Panc1 (cell line): ENCODE measurements at regions not wholly inside any gene's neighbourhood (a gene's known extent, or its start where the extent isn't known, plus 50 kb on each side); places are given as distances from the start of the nearest gene placed in this dataset.
A peak's percentile ranks its signal among the peaks of the same experiment; 100 is the strongest.

Experiments
- ATAC-seq: fragments of 200-7000 bp; cut with Tn5 transposase; 2 replicates; pipeline ENCODE4 v1.9.1; 2020; ENCODE audit warnings: mild to moderate bottlenecking, moderate library complexity
- BruUV-seq: library from RNA; stranded (reverse); fragments of 400-500 nt; replicated peaks from 2 replicates; lab custom pipeline; 2021; lab: Mats Ljungman, UMichigan
- CTCF ChIA-PET: fragments of 300-600 bp; sonication (Branson Sonifier 250); formaldehyde crosslinking; loops from one replicate; lab custom pipeline; 2022; ENCODE audit warnings: antibody characterized with exemption; lab: Charles Lee
- POLR2A ChIA-PET: fragments of 300-600 bp; sonication (Branson Sonifier 250); formaldehyde crosslinking; loops from one replicate; lab custom pipeline; 2022; ENCODE audit warnings: antibody characterized with exemption; lab: Charles Lee
- DNase-seq: peaks from one replicate; pipeline ENCODE4 v3.0.0-alpha.2; 2010; ENCODE audit warnings: low read depth, low spot score
- H3K27ac ChIP-seq: 2 replicates; pipeline ENCODE4 v1.5.1; 2011; ENCODE audit warnings: mild to moderate bottlenecking, low read length, inconsistent platforms
- H3K27me3 ChIP-seq: fragments of 200-500 bp; sonication (Bioruptor generic); 2 replicates; pipeline ENCODE4 v1.6.0; 2014; ENCODE audit warnings: low read length, inconsistent platforms; ENCODE audit not compliant: control insufficient read depth, insufficient read depth
- H3K36me3 ChIP-seq: fragments of 200-500 bp; sonication (Bioruptor generic); 2 replicates; pipeline ENCODE4 v1.5.1; 2014; ENCODE audit warnings: inconsistent platforms, mild to moderate bottlenecking, low read length, moderate library complexity; ENCODE audit not compliant: control insufficient read depth, insufficient read depth
- H3K4me1 ChIP-seq: 2 replicates; pipeline ENCODE4 v1.5.1; 2011; ENCODE audit warnings: inconsistent platforms, mild to moderate bottlenecking, low read length, moderate library complexity; ENCODE audit not compliant: control insufficient read depth, insufficient read depth
- H3K4me3 ChIP-seq, 2 experiments: 2 replicates each; pipeline ENCODE4 v1.5.1; 2011 to 2012; ENCODE audit warnings: low read depth in 2 of 2, low read length in 2 of 2, mild to moderate bottlenecking in 2 of 2, inconsistent platforms in 1 of 2, moderate library complexity in 1 of 2
- H3K9me3 ChIP-seq: fragments of 200-500 bp; sonication (Bioruptor generic); 2 replicates; pipeline ENCODE4 v1.5.1; 2014; ENCODE audit warnings: low read depth, mild to moderate bottlenecking, inconsistent platforms, low read length, moderate library complexity; ENCODE audit not compliant: control insufficient read depth, insufficient read depth
- POLR2AphosphoS5 ChIP-seq: IDR thresholded peaks from 2 replicates; pipeline ENCODE4 v1.6.1; 2012; ENCODE audit warnings: mild to moderate bottlenecking, low read depth, low read length, moderate library complexity
- SIN3A ChIP-seq: IDR thresholded peaks from 2 replicates; pipeline ENCODE4 v1.6.1; 2012; ENCODE audit warnings: low read depth, mild to moderate bottlenecking, low read length, moderate library complexity, borderline replicate concordance; ENCODE audit not compliant: insufficient read depth
- TCF7L2 ChIP-seq: IDR thresholded peaks from 2 replicates; pipeline ENCODE4 v1.6.1; 2011; ENCODE audit warnings: mild to moderate bottlenecking, low read depth, low read length, inconsistent platforms
- in situ Hi-C: cut with HindIII; loops from 2 replicates; pipeline ENCODE4 v1.10.0; 2016; ENCODE audit warnings: low sequenced_read_pairs, low pct_unique_long_range_greater_than_20kb
- intact Hi-C: fragments of 100-400 bp; cut with micrococcal nuclease; formaldehyde crosslinking; loops from one replicate; pipeline ENCODE4 v1.10.0; 2022; ENCODE audit not compliant: unreplicated experiment
- TF ChIP-seq, protein P1 (sequence below), 2 experiments: IDR thresholded peaks; 2 replicates each; pipeline ENCODE4 v1.6.1; 2011 to 2012; ENCODE audit warnings: low read depth in 2 of 2, control low read depth in 1 of 2, low read length in 1 of 2, mild to moderate bottlenecking in 1 of 2, moderate library complexity in 1 of 2; ENCODE audit not compliant: insufficient read depth in 1 of 2
- TF ChIP-seq, protein P2 (sequence below): fragments of 450-650 bp; IDR thresholded peaks from 2 replicates; pipeline ENCODE4 v1.5.1; 2017; ENCODE audit warnings: mild to moderate bottlenecking

- in situ Hi-C loops, result no loop called here
- DNase-seq, result no peak
- ChIA-PET CTCF (no interaction called here), POLR2A (interaction anchor here (0.7 kb wide), 1 partner anchor 29 kb away, joined by 7 read pairs; no protein-coding TSS in a partner anchor)
- H3K9me3 ChIP-seq, result no peaks in the 10 kb centered on the region
- H3K27me3 ChIP-seq, result no peaks in the 10 kb centered on the region
- ATAC-seq, result no peak
- intact Hi-C loops, result no loop called here
- BruUV-seq, result no TSS peak
- TF ChIP-seq, protein P1, sequence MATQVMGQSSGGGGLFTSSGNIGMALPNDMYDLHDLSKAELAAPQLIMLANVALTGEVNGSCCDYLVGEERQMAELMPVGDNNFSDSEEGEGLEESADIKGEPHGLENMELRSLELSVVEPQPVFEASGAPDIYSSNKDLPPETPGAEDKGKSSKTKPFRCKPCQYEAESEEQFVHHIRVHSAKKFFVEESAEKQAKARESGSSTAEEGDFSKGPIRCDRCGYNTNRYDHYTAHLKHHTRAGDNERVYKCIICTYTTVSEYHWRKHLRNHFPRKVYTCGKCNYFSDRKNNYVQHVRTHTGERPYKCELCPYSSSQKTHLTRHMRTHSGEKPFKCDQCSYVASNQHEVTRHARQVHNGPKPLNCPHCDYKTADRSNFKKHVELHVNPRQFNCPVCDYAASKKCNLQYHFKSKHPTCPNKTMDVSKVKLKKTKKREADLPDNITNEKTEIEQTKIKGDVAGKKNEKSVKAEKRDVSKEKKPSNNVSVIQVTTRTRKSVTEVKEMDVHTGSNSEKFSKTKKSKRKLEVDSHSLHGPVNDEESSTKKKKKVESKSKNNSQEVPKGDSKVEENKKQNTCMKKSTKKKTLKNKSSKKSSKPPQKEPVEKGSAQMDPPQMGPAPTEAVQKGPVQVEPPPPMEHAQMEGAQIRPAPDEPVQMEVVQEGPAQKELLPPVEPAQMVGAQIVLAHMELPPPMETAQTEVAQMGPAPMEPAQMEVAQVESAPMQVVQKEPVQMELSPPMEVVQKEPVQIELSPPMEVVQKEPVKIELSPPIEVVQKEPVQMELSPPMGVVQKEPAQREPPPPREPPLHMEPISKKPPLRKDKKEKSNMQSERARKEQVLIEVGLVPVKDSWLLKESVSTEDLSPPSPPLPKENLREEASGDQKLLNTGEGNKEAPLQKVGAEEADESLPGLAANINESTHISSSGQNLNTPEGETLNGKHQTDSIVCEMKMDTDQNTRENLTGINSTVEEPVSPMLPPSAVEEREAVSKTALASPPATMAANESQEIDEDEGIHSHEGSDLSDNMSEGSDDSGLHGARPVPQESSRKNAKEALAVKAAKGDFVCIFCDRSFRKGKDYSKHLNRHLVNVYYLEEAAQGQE (IDR thresholded peaks at IDR 0.05; ENCODE audit: insufficient read depth in 1 of 2, low read depth in 2 of 2, low read length in 1 of 2), result no peak
- TF ChIP-seq TCF7L2 (no peak), SIN3A (no peak), POLR2AphosphoS5 (no peak)
- TF ChIP-seq, protein P2, sequence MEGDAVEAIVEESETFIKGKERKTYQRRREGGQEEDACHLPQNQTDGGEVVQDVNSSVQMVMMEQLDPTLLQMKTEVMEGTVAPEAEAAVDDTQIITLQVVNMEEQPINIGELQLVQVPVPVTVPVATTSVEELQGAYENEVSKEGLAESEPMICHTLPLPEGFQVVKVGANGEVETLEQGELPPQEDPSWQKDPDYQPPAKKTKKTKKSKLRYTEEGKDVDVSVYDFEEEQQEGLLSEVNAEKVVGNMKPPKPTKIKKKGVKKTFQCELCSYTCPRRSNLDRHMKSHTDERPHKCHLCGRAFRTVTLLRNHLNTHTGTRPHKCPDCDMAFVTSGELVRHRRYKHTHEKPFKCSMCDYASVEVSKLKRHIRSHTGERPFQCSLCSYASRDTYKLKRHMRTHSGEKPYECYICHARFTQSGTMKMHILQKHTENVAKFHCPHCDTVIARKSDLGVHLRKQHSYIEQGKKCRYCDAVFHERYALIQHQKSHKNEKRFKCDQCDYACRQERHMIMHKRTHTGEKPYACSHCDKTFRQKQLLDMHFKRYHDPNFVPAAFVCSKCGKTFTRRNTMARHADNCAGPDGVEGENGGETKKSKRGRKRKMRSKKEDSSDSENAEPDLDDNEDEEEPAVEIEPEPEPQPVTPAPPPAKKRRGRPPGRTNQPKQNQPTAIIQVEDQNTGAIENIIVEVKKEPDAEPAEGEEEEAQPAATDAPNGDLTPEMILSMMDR, result no peak
- H3K4me1 ChIP-seq, result no peaks in the 10 kb centered on the region
- H3K27ac ChIP-seq, result no peak overlapping the region
- H3K4me3 ChIP-seq, result no peak overlapping the region
- H3K36me3 ChIP-seq, result no peaks in the 10 kb centered on the region
Measured at GRCh38 chr6:105917038-105917695, 169.0 kb upstream of the PRDM1 start.

DNA sequence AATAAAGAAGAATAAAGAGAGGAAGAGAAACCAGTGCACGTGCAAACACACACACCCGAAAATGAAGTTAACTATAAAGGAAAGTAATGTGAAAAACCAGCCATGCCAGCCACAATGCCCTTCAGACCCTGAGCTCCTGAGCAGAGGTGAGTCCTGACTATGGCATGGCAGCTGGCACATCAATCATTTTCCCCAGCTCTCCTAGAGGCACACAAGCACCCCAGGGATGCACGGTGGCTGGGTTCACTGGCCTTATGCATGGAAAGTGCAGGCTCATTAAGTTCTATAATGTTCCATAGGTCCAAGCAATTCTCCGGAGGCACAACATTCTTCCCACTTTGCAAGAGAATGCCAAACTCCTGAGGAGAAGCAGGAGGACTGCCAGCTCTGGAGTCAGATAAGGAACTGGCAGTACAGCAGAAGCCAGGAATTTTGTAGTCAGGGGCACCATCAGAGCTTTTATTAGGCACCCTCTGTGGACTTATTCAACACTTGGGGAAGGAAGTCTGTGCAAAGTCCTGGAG, 175.0 kb upstream of the PRDM1 start:
- POLR2A ChIA-PET, result no interaction called here

DNA sequence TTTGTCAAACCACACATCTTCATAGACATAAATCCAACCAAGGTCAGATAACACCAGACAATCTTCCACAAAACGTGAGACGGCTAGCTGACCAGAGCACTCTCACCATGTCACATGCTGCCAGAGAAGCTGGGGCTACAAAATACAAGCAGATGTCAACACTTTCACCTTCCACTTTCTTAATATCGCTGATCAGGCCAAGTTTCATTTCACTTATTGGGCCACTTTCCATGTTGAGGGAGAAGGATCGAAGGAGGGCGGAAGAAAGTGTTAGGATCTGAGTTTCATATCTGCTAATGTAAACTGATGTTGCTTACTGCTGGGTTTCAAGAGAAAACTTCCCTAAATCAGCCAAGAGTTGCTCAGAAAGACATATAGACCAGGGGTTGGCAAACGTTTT, 177.0 kb upstream of the PRDM1 start:
- intact Hi-C loops (no loop called here), in situ Hi-C loops (no loop called here)
- Histone ChIP-seq H3K36me3 (no peaks in the 10 kb centered on the region), H3K27ac (no peak overlapping the region), H3K27me3 (no peaks in the 10 kb centered on the region), H3K4me1 (no peaks in the 10 kb centered on the region), H3K9me3 (no peaks in the 10 kb centered on the region), H3K4me3 (no peak overlapping the region)
- ChIA-PET POLR2A (no interaction called here), CTCF (no interaction called here)
- BruUV-seq, result no TSS peak
- no peak for TF ChIP-seq POLR2AphosphoS5
- no peak for TF ChIP-seq TCF7L2
- TF ChIP-seq, protein P1 (IDR thresholded peaks at IDR 0.05; ENCODE audit: insufficient read depth in 1 of 2, low read depth in 2 of 2, low read length in 1 of 2), result no peak
- no peak for TF ChIP-seq SIN3A
- TF ChIP-seq, protein P2, result no peak
- ATAC-seq (no peak), DNase-seq (no peak)

More for the DNA sequence above, 175.0 kb upstream of the PRDM1 start:
- ATAC-seq, result 0 out of 2 replicates have a peak, but pooled peaks have one; percentile 51
- BruUV-seq, result no TSS peak
- H3K36me3 ChIP-seq, result no peaks in the 10 kb centered on the region
- no peaks in the 10 kb centered on the region for H3K4me1 ChIP-seq
- H3K4me3 ChIP-seq, result no peak overlapping the region
- no peak for DNase-seq
- TF ChIP-seq TCF7L2 (peak; percentile 61; the same call in 1 of the 2 replicates), SIN3A (no peak)
- H3K27ac ChIP-seq, result no peak overlapping the region
- intact Hi-C loops, result no loop called here
- in situ Hi-C loops, result no loop called here
- no peaks in the 10 kb centered on the region for H3K9me3 ChIP-seq
- H3K27me3 ChIP-seq, result no peaks in the 10 kb centered on the region
- CTCF ChIA-PET, result no interaction called here
